Tibial nerve (tissue), 4 donors: ENCODE measurements at regions not wholly inside any gene's neighbourhood (a gene's known extent, or its start where the extent isn't known, plus 50 kb on each side); places are given as distances from the start of the nearest gene placed in this dataset.

Experiments
- CTCF ChIP-seq, 5 experiments: fragments of 200-600 bp in 3 of 5; fragments of 450-650 bp in 2 of 5; sonication (generic) in 3 of 5; IDR thresholded peaks; one replicate each; pipeline ENCODE4 v1.5.1; 2016 to 2019; ENCODE audit warnings: antibody characterized with exemption in 5 of 5, mild to moderate bottlenecking in 3 of 5, moderate library complexity in 2 of 5
- EP300 ChIP-seq, 2 donors: sonication (generic); formaldehyde crosslinking; IDR thresholded peaks; one replicate each; pipeline ENCODE4 v1.6.1; 2017; ENCODE audit warnings: antibody characterized with exemption in 2 of 2, mild to moderate bottlenecking in 1 of 2
- POLR2A ChIP-seq, 2 donors: fragments of 450-650 bp; IDR thresholded peaks; one replicate each; pipeline ENCODE4 v1.6.1; 2017; ENCODE audit warnings: antibody characterized with exemption in 2 of 2, mild to moderate bottlenecking in 2 of 2, moderate library complexity in 2 of 2

GRCh38 chr2:155665704-155666103 lies 666.8 kb downstream of the NR4A2 start:
- TF ChIP-seq EP300 (IDR thresholded peaks at IDR 0.05) (no peak), CTCF (IDR thresholded peaks at IDR 0.05) (no peak), POLR2A (IDR thresholded peaks at IDR 0.05) (no peak)
